ENCODE measurements at regions not wholly inside any gene's neighbourhood (a gene's known extent, or its start where the extent isn't known, plus 50 kb on each side); places are given as distances from the start of the nearest gene placed in this dataset.

- 62 to 69% methylated on average over 1 of the region's 1 CpG for WGBS, 2 donors (ENCODE audit: low coverage in 1 of 2)
- no peaks in the 10 kb centered on the region for H3K9me3 ChIP-seq
- intact Hi-C loops (cut with DNase I; ENCODE audit: low total_unique reads): no loop called here
- no peaks in the 10 kb centered on the region for H3K27me3 ChIP-seq
- DNase-seq: no peak
- no peak overlapping the region for H3K27ac ChIP-seq
- H3K4me1 ChIP-seq: no peaks in the 10 kb centered on the region
- H3K36me3 ChIP-seq: no peaks in the 10 kb centered on the region
- in situ Hi-C loops (cut with MboI; ENCODE audit: low pct_ligation_motif_present in 1 of 4, low pct_unique_long_range_greater_than_20kb in 1 of 4, low sequenced_read_pairs in 3 of 4): no loop called here
- TF ChIP-seq POLR2AphosphoS5 (IDR thresholded peaks at IDR 0.05): no peak
- TF ChIP-seq CTCF (IDR thresholded peaks at IDR 0.05): no peak
- TF ChIP-seq EP300 (IDR thresholded peaks at IDR 0.05; ENCODE audit: low read depth): no peak
- no peak overlapping the region for H3K4me3 ChIP-seq
Observed at GRCh38 chr21:24826822-24827221, 780.5 kb downstream of the MRPL39 start.

- Histone ChIP-seq H3K4me1 (no peaks in the 10 kb centered on the region), H3K27ac (no peak overlapping the region), H3K36me3 (no peaks in the 10 kb centered on the region), H3K27me3 (no peaks in the 10 kb centered on the region), H3K9me3 (no peaks in the 10 kb centered on the region), H3K4me3 (no peak overlapping the region)
- in situ Hi-C loops (cut with MboI; ENCODE audit: low pct_ligation_motif_present in 1 of 4, low pct_unique_long_range_greater_than_20kb in 1 of 4, low sequenced_read_pairs in 3 of 4) (no loop called here), intact Hi-C loops (cut with DNase I; ENCODE audit: low total_unique reads) (no loop called here)
- DNase-seq: no peak
- TF ChIP-seq CTCF (IDR thresholded peaks at IDR 0.05) (no peak), EP300 (IDR thresholded peaks at IDR 0.05; ENCODE audit: low read depth) (no peak), POLR2AphosphoS5 (IDR thresholded peaks at IDR 0.05) (no peak), POLR2A (IDR thresholded peaks at IDR 0.05) (no peak)
- WGBS, 2 donors (ENCODE audit: low coverage in 1 of 2): 59 to 68% methylated on average over 4 of the region's 4 CpGs
Observed at GRCh38 chr21:24825348-24825747, 781.9 kb downstream of the MRPL39 start.

GRCh38 chr21:24824209-24824608, 783.1 kb downstream of the MRPL39 start:
- H3K4me1 ChIP-seq: no peaks in the 10 kb centered on the region
- H3K36me3 ChIP-seq: no peaks in the 10 kb centered on the region
- no peak overlapping the region for H3K4me3 ChIP-seq
- no peak for DNase-seq
- H3K9me3 ChIP-seq: no peaks in the 10 kb centered on the region
- intact Hi-C loops (cut with DNase I; ENCODE audit: low total_unique reads): no loop called here
- in situ Hi-C loops (cut with MboI; ENCODE audit: low pct_ligation_motif_present in 1 of 4, low pct_unique_long_range_greater_than_20kb in 1 of 4, low sequenced_read_pairs in 3 of 4): no loop called here
- no peak overlapping the region for H3K27ac ChIP-seq
- H3K27me3 ChIP-seq: no peaks in the 10 kb centered on the region
- 90 to 92% methylated on average over 4 of the region's 4 CpGs for WGBS, 2 donors (ENCODE audit: low coverage in 1 of 2)
- TF ChIP-seq POLR2A (IDR thresholded peaks at IDR 0.05): no peak
- TF ChIP-seq POLR2AphosphoS5 (IDR thresholded peaks at IDR 0.05): no peak
- no peak for TF ChIP-seq CTCF (IDR thresholded peaks at IDR 0.05)
- TF ChIP-seq EP300 (IDR thresholded peaks at IDR 0.05; ENCODE audit: low read depth): no peak

- TF ChIP-seq EP300 (IDR thresholded peaks at IDR 0.05; ENCODE audit: low read depth): no peak
- TF ChIP-seq POLR2AphosphoS5 (IDR thresholded peaks at IDR 0.05): no peak
- no peak for TF ChIP-seq CTCF (IDR thresholded peaks at IDR 0.05)
- no peak for TF ChIP-seq POLR2A (IDR thresholded peaks at IDR 0.05)
- Histone ChIP-seq H3K4me3 (no peak overlapping the region), H3K27me3 (no peaks in the 10 kb centered on the region), H3K27ac (no peak overlapping the region), H3K4me1 (no peaks in the 10 kb centered on the region), H3K36me3 (no peaks in the 10 kb centered on the region), H3K9me3 (no peaks in the 10 kb centered on the region)
- DNase-seq: no peak
- 86 to 92% methylated on average over 2 of the region's 2 CpGs for whole genome bisulfite sequencing, 2 donors (ENCODE audit: low coverage in 1 of 2)
- in situ Hi-C loops (cut with MboI; ENCODE audit: low pct_ligation_motif_present in 1 of 4, low pct_unique_long_range_greater_than_20kb in 1 of 4, low sequenced_read_pairs in 3 of 4): no loop called here
- intact Hi-C loops (cut with DNase I; ENCODE audit: low total_unique reads): no loop called here
Observed at GRCh38 chr21:24823247-24823646, 784.0 kb downstream of the MRPL39 start.

Measured in transverse colon (tissue), 4 donors.